AG04450 (cell line): ENCODE measurements at regions not wholly inside any gene's neighbourhood (a gene's known extent, or its start where the extent isn't known, plus 50 kb on each side); places are given as distances from the start of the nearest gene placed in this dataset.
"Not testable (repeated sequence)": the region's sequence is repeated elsewhere in the genome, so short reads cannot be mapped to it uniquely, and the experiment has no call there.

Experiments used
- CTCF ChIA-PET: fragments of 300-600, 350-600 bp; formaldehyde crosslinking; extraction: SDS; loops from one replicate; lab custom pipeline; 2022; ENCODE audit warnings: antibody characterized with exemption, inconsistent platforms; lab: Charles Lee
- POLR2A ChIA-PET: fragments of 350-600 bp; formaldehyde crosslinking; extraction: SDS; loops from one replicate; lab custom pipeline; 2021; ENCODE audit warnings: antibody characterized with exemption, inconsistent platforms; lab: Yijun Ruan, JAX
- DNase-seq: peaks from one replicate; pipeline ENCODE4 v3.0.0-alpha.2; 2011; ENCODE audit warnings: low read depth, low spot score
- H3K27ac ChIP-seq: one replicate; pipeline ENCODE4 v1.5.1; 2012; ENCODE audit warnings: low read depth, low read length, control low read depth
- H3K27me3 ChIP-seq: one replicate; pipeline ENCODE4 v1.6.0; 2012; ENCODE audit warnings: low read length; ENCODE audit not compliant: control insufficient read depth, insufficient read depth
- H3K4me3 ChIP-seq: 2 replicates; pipeline ENCODE4 v1.5.1; 2011; ENCODE audit warnings: mild to moderate bottlenecking, low read depth, low read length, control low read depth
- H3K9me3 ChIP-seq: 2 replicates; pipeline ENCODE4 v1.5.1; 2012; ENCODE audit warnings: low read length; ENCODE audit not compliant: control insufficient read depth, insufficient read depth
- CTCF ChIP-seq: IDR thresholded peaks from 2 replicates; pipeline ENCODE4 v1.5.1; 2011; ENCODE audit warnings: low read depth, low read length, control low read depth, inconsistent platforms

- Histone ChIP-seq H3K27ac (no peak overlapping the region), H3K4me3 (no peak overlapping the region), H3K9me3 (no peaks in the 10 kb centered on the region), H3K27me3 (no peaks in the 10 kb centered on the region)
- TF ChIP-seq CTCF: no peak
- DNase-seq: no peak
- ChIA-PET POLR2A (no interaction called here), CTCF (no interaction called here)
These were observed 148.1 kb downstream of the FAM76B start for GRCh38 chr11:95641495-95641894.

- no peak overlapping the region for H3K27ac ChIP-seq
- no peak for DNase-seq
- no peak for TF ChIP-seq CTCF
- ChIA-PET POLR2A (no interaction called here), CTCF (no interaction called here)
- H3K4me3 ChIP-seq: no peak overlapping the region
- no peaks in the 10 kb centered on the region for H3K9me3 ChIP-seq
- no peaks in the 10 kb centered on the region for H3K27me3 ChIP-seq
These were observed 151.1 kb downstream of the FAM76B start for GRCh38 chr11:95638501-95638900.

DNA sequence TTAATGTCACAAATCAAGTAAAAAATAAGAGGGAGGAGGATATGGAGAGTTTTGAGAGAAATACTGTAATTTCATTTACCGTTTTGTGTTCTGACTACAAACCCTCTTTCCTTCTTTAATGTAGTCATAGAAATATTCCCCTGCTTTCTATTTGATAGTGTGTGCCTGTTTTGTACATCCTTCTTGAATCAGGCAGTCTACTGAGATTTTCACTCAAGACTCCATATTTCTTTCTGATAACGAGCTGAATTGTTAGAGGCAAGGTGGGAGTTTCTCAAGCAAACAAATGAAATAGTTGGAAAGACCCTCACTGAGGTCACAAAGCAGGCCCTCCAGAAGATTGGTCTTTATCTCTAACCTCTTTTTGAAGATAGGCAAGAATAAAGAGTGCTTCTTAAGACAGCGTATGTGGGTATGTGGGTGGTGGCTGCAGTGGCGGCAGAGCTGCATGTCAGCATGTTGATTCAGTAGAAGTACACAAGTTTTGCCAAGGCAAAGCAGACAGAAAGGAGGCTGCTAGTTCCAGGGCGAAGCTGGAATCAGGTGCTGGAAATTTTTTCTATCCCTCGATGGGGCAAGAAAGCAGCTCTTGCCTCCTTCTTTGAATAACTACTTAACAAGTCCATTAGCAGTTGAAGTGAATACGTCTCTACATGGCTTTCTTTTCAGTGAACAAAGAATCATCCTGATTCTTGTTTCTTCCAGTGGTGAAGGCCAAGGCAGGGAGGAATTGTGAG, 164.2 kb downstream of the FAM76B start:
- DNase-seq: no peak
- Histone ChIP-seq H3K4me3 (no peak overlapping the region), H3K9me3 (no peaks in the 10 kb centered on the region), H3K27ac (no peak overlapping the region), H3K27me3 (no peaks in the 10 kb centered on the region)
- TF ChIP-seq CTCF: no peak
- CTCF ChIA-PET: interaction anchor here (0.6 kb wide), 1 partner anchor 421 kb away, joined by 3 read pairs; no protein-coding TSS in a partner anchor
- POLR2A ChIA-PET: no interaction called here

- DNase-seq: no peak
- no peaks in the 10 kb centered on the region for H3K9me3 ChIP-seq
- CTCF ChIA-PET: no interaction called here
- no peaks in the 10 kb centered on the region for H3K27me3 ChIP-seq
- H3K4me3 ChIP-seq: no peak overlapping the region
- no peak overlapping the region for H3K27ac ChIP-seq
- TF ChIP-seq CTCF: no peak
- POLR2A ChIA-PET: no interaction called here
These were observed 173.3 kb downstream of the FAM76B start for GRCh38 chr11:95616256-95616804.

- Histone ChIP-seq H3K4me3 (no peak overlapping the region), H3K27me3 (no peaks in the 10 kb centered on the region), H3K9me3 (no peaks in the 10 kb centered on the region), H3K27ac (no peak overlapping the region)
- no peak for DNase-seq
- POLR2A ChIA-PET: no interaction called here
- CTCF ChIA-PET: no interaction called here
- no peak for TF ChIP-seq CTCF
These were observed 177.8 kb downstream of the FAM76B start for GRCh38 chr11:95611827-95612226.

GRCh38 chr11:95610185-95610584, 179.4 kb downstream of the FAM76B start:
- H3K27ac ChIP-seq, H3K4me3 ChIP-seq, H3K27me3 ChIP-seq, DNase-seq, CTCF ChIA-PET, H3K9me3 ChIP-seq, POLR2A ChIA-PET: not testable (repeated sequence)
